ENCODE measurements at regions not wholly inside any gene's neighbourhood (a gene's known extent, or its start where the extent isn't known, plus 50 kb on each side); places are given as distances from the start of the nearest gene placed in this dataset.

- H3K4me3 ChIP-seq: no peak overlapping the region
- intact Hi-C loops (cut with micrococcal nuclease): no loop called here
- no peaks in the 10 kb centered on the region for H3K4me1 ChIP-seq
- TF ChIP-seq, protein P1, sequence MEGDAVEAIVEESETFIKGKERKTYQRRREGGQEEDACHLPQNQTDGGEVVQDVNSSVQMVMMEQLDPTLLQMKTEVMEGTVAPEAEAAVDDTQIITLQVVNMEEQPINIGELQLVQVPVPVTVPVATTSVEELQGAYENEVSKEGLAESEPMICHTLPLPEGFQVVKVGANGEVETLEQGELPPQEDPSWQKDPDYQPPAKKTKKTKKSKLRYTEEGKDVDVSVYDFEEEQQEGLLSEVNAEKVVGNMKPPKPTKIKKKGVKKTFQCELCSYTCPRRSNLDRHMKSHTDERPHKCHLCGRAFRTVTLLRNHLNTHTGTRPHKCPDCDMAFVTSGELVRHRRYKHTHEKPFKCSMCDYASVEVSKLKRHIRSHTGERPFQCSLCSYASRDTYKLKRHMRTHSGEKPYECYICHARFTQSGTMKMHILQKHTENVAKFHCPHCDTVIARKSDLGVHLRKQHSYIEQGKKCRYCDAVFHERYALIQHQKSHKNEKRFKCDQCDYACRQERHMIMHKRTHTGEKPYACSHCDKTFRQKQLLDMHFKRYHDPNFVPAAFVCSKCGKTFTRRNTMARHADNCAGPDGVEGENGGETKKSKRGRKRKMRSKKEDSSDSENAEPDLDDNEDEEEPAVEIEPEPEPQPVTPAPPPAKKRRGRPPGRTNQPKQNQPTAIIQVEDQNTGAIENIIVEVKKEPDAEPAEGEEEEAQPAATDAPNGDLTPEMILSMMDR (IDR thresholded peaks at IDR 0.05; ENCODE audit: borderline replicate concordance): no peak
- no peak for DNase-seq
- no peaks in the 10 kb centered on the region for H3K9me3 ChIP-seq (replicated peaks)
- peaks cover 100% of the 10 kb centered on the region for H3K27me3 ChIP-seq (ENCODE audit: low read depth)
- no peaks in the 10 kb centered on the region for H3K36me3 ChIP-seq
- no peak overlapping the region for H3K27ac ChIP-seq (replicated peaks)
Observed at GRCh38 chr13:111409413-111409812, 89.0 kb downstream of the TEX29 start.

- no peak for DNase-seq
- H3K9me3 ChIP-seq (replicated peaks): no peaks in the 10 kb centered on the region
- H3K36me3 ChIP-seq: no peaks in the 10 kb centered on the region
- TF ChIP-seq, protein P1 (IDR thresholded peaks at IDR 0.05; ENCODE audit: borderline replicate concordance): no peak
- no peak overlapping the region for H3K4me3 ChIP-seq
- H3K27me3 ChIP-seq (ENCODE audit: low read depth): peaks cover 100% of the 10 kb centered on the region
- no peak overlapping the region for H3K27ac ChIP-seq (replicated peaks)
- H3K4me1 ChIP-seq: no peaks in the 10 kb centered on the region
- intact Hi-C loops (cut with micrococcal nuclease): no loop called here
Observed at GRCh38 chr13:111410232-111411021, 90.0 kb downstream of the TEX29 start.

- H3K27me3 ChIP-seq (ENCODE audit: low read depth): peaks cover 100% of the 10 kb centered on the region
- H3K4me1 ChIP-seq: no peaks in the 10 kb centered on the region
- H3K9me3 ChIP-seq (replicated peaks): no peaks in the 10 kb centered on the region
- intact Hi-C loops (cut with micrococcal nuclease): no loop called here
- no peaks in the 10 kb centered on the region for H3K36me3 ChIP-seq
- DNase-seq: no peak
- H3K27ac ChIP-seq (replicated peaks): no peak overlapping the region
- peak overlapping the region; percentile 11 for H3K4me3 ChIP-seq
- TF ChIP-seq, protein P1 (IDR thresholded peaks at IDR 0.05; ENCODE audit: borderline replicate concordance): no peak
Observed at GRCh38 chr13:111411151-111411858, 90.9 kb downstream of the TEX29 start.

DNA sequence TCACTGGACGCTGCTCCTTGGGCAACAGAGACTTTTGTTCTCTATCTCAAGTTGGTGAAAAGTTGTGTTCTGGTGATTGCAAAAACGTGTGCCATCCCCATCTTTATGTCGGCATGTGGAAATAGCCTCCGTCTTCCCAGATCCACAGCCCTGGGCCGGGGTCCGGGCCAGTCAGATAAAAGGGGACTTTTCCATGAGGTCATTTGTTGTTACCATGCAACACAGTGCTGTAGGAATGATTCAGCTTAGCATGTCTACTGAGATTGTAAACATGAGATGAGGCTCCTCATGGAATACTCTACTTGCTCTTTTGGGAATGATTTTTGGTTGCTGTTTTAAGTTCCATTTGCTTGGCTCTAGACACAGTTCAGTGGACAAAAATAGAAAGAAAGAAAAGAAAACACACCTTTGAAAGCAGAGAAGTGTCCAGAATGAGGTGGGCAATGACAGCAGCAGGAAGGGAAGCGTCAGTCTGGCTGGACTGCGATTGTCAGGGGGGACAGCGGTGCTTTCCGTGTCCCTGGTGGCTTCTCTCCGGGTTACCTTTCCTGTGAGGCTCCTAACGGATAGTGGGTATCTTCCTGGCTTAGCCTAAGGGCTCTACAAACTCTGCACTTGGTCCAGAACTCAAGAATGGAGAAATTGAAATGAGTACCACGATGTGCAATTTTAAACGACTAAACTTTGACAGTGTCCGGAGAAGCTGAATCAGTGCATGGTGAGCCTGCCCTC is 91.6 kb downstream of the TEX29 start:
- no peak for DNase-seq
- H3K27me3 ChIP-seq (ENCODE audit: low read depth): peaks cover 100% of the 10 kb centered on the region
- H3K9me3 ChIP-seq (replicated peaks): no peaks in the 10 kb centered on the region
- no peaks in the 10 kb centered on the region for H3K36me3 ChIP-seq
- no peak overlapping the region for H3K4me3 ChIP-seq
- no peaks in the 10 kb centered on the region for H3K4me1 ChIP-seq
- TF ChIP-seq, protein P1 (IDR thresholded peaks at IDR 0.05; ENCODE audit: borderline replicate concordance): no peak
- intact Hi-C loops (cut with micrococcal nuclease): no loop called here
- no peak overlapping the region for H3K27ac ChIP-seq (replicated peaks)

DNA sequence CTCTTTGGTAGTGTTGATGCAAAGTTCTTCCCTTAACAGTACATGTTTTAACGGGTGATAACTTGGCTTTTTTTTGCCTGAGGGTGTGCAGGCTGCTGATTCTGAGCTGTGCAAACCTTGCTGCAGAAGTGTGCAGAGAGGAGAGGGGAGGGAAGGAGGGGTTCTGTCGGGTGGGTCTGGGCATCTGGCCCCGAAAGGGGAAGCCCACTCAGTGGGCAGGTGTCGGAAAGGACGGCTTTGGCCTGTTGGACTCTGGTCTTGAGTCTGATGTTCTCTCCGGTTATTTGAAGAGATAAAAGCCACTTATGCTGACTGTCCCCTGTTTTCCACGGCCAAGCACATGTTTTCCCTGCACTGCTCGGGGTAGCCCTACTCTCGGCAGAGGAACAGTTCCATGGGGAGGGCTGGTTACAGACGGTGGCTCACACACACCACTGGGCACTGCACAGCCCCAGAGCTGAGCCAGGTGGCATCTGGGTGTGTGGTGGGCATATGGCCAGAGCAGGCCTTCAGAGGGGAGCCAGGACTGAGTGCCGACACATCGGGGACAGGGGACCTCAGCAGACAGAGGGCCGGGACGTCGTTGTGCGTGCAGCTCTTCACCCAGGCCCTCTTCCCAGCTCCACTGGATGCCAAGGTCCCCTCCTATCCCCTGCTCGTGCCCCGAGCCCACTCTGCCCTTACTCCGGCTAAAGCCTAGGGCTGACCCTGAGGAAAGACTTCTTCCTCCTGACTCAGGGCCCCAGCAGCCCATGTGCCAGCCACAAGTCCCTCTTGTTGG is 93.2 kb downstream of the TEX29 start:
- no peak overlapping the region for H3K27ac ChIP-seq (replicated peaks)
- TF ChIP-seq, protein P1 (IDR thresholded peaks at IDR 0.05; ENCODE audit: borderline replicate concordance): no peak
- H3K4me1 ChIP-seq: no peaks in the 10 kb centered on the region
- no peak for DNase-seq
- H3K36me3 ChIP-seq: no peaks in the 10 kb centered on the region
- no peaks in the 10 kb centered on the region for H3K9me3 ChIP-seq (replicated peaks)
- peaks cover 100% of the 10 kb centered on the region for H3K27me3 ChIP-seq (ENCODE audit: low read depth)
- no peak overlapping the region for H3K4me3 ChIP-seq
- intact Hi-C loops (cut with micrococcal nuclease): no loop called here
